ENCODE measurements at regions not wholly inside any gene's neighbourhood (a gene's known extent, or its start where the extent isn't known, plus 50 kb on each side); places are given as distances from the start of the nearest gene placed in this dataset.

GRCh38 chr5:157912621-157913325, 53.8 kb upstream of the CLINT1 start:
- no peak for DNase-seq (ENCODE audit: low spot score)

GRCh38 chr5:157911568-157911967, 52.6 kb upstream of the CLINT1 start:
- no peak for DNase-seq (ENCODE audit: low spot score)

All from D341Med (cell line).